HepG2 (cell line): ENCODE measurements at regions not wholly inside any gene's neighbourhood (a gene's known extent, or its start where the extent isn't known, plus 50 kb on each side); places are given as distances from the start of the nearest gene placed in this dataset.

Experiments
- ATAC-seq: fragments of 200-7000 bp; cut with Tn5 transposase; 3 replicates; pipeline ENCODE4 v1.9.1; 2020; ENCODE audit warnings: mild to moderate bottlenecking, moderate library complexity
- BruUV-seq: library from RNA; stranded (reverse); fragments of 400-500 nt; replicated peaks from 2 replicates; lab custom pipeline; 2021; lab: Mats Ljungman, UMichigan
- CTCF ChIA-PET: fragments of 300-600 bp; formaldehyde crosslinking; extraction: SDS; loops from one replicate; lab custom pipeline; 2021; ENCODE audit warnings: low total read pairs, inconsistent platforms, low intra/inter-chr PET ratio; lab: Yijun Ruan, JAX
- POLR2A ChIA-PET: fragments of 350-600 bp; sonication (Branson Sonifier 250); formaldehyde crosslinking; loops from one replicate; lab custom pipeline; 2020; ENCODE audit warnings: antibody characterized with exemption, inconsistent platforms; lab: Yijun Ruan, JAX
- DNase-seq: peaks from one replicate; pipeline ENCODE4 v3.0.0-alpha.2; 2015; ENCODE audit warnings: low spot score
- FAIRE-seq: peaks from 3 replicates; lab custom pipeline; 2011; peaks lifted over from hg19 to GRCh38; lab: Jason Lieb, UNC
- H2AFZ ChIP-seq: one replicate; pipeline ENCODE4 v1.6.1; 2011; ENCODE audit warnings: low read length, inconsistent platforms
- H3K27ac ChIP-seq: fragments of 300-600 bp; 3 replicates; pipeline ENCODE4 v1.8.0; 2011; ENCODE audit warnings: mixed run types, mild to moderate bottlenecking, mixed read lengths, low read length, inconsistent platforms; ENCODE audit not compliant: insufficient read depth; ENCODE audit errors: extremely low read length
- H3K27me3 ChIP-seq, 2 experiments: fragments of 200-600 bp in 1 of 2; 2 replicates in 1 of 2; 3 replicates in 1 of 2; pipeline versions ENCODE4 v1.6.0 to v1.8.0; 2011; ENCODE audit warnings: low read length in 2 of 2, mild to moderate bottlenecking in 2 of 2, moderate library complexity in 2 of 2, inconsistent platforms in 1 of 2; ENCODE audit not compliant: insufficient read depth in 2 of 2, control insufficient read depth in 1 of 2
- H3K36me3 ChIP-seq, 2 experiments: fragments of 200-600 bp in 1 of 2; replicated peaks in 1 of 2; 2 replicates in 1 of 2; 3 replicates in 1 of 2; pipeline versions ENCODE4 v1.5.1 to v1.8.0; 2011; ENCODE audit warnings: low read length in 2 of 2, inconsistent platforms in 1 of 2; ENCODE audit not compliant: insufficient read depth in 2 of 2, control insufficient read depth in 1 of 2
- H3K4me1 ChIP-seq: 2 replicates; pipeline ENCODE4 v1.5.1; 2012; ENCODE audit warnings: low read length, inconsistent platforms; ENCODE audit not compliant: insufficient read depth
- H3K4me2 ChIP-seq: 2 replicates; pipeline ENCODE4 v1.6.0; 2011; ENCODE audit warnings: low read depth, low read length, inconsistent platforms
- H3K4me3 ChIP-seq, 3 experiments: fragments of 200-600 bp in 1 of 3; sonication (generic), shearing (Covaris generic) in 1 of 3; replicated peaks in 1 of 3; 2 replicates each; pipeline ENCODE4 v1.5.1; 2011 to 2016; ENCODE audit warnings: low read length in 3 of 3, inconsistent platforms in 2 of 3, low read depth in 2 of 3, mild to moderate bottlenecking in 2 of 3, control low read depth in 1 of 3, mixed read lengths in 1 of 3; ENCODE audit not compliant: insufficient read depth in 1 of 3
- H3K79me2 ChIP-seq: one replicate; pipeline ENCODE4 v1.6.1; 2011; ENCODE audit warnings: low read length, inconsistent platforms; ENCODE audit not compliant: insufficient read depth
- H3K9ac ChIP-seq: 2 replicates; pipeline ENCODE4 v1.6.0; 2011; ENCODE audit warnings: mild to moderate bottlenecking, low read depth, low read length, inconsistent platforms; ENCODE audit not compliant: insufficient read depth
- H3K9me3 ChIP-seq: 2 replicates; pipeline ENCODE4 v1.5.1; 2012; ENCODE audit warnings: mild to moderate bottlenecking, low read length
- H4K20me1 ChIP-seq: 2 replicates; pipeline ENCODE4 v1.6.0; 2011; ENCODE audit warnings: inconsistent platforms, mild to moderate bottlenecking, low read length, moderate library complexity; ENCODE audit not compliant: insufficient read depth
- AHDC1 ChIP-seq: sonication (generic); formaldehyde crosslinking; IDR thresholded peaks from 2 replicates; pipeline ENCODE4 v1.5.1; 2020; ENCODE audit warnings: mild to moderate bottlenecking, missing genetic modification reagents, borderline replicate concordance
- CHCHD3 ChIP-seq: sonication (generic); formaldehyde crosslinking; IDR thresholded peaks from 2 replicates; pipeline ENCODE4 v1.8.0; 2022; ENCODE audit warnings: mild to moderate bottlenecking, missing genetic modification reagents, moderate library complexity
- DMTF1 ChIP-seq: sonication (generic); formaldehyde crosslinking; IDR thresholded peaks from 2 replicates; pipeline ENCODE4 v1.4.0; 2020; ENCODE audit warnings: mild to moderate bottlenecking, missing genetic modification reagents
- MEF2D ChIP-seq: sonication (generic); formaldehyde crosslinking; IDR thresholded peaks from 2 replicates; pipeline ENCODE4 v1.5.1; 2020; ENCODE audit warnings: mild to moderate bottlenecking, missing genetic modification reagents
- MXD3 ChIP-seq: IDR thresholded peaks from 2 replicates; pipeline ENCODE4 v1.6.1; 2016; ENCODE audit warnings: mild to moderate bottlenecking, missing biosample characterization, missing genetic modification reagents
- RXRA ChIP-seq: sonication (generic); formaldehyde crosslinking; IDR thresholded peaks from 2 replicates; pipeline ENCODE4 v1.5.1; 2020; ENCODE audit warnings: missing genetic modification reagents
- STAT5B ChIP-seq: sonication (generic); formaldehyde crosslinking; IDR thresholded peaks from 2 replicates; pipeline ENCODE4 v1.4.0; 2020; ENCODE audit warnings: missing genetic modification reagents
- ZNF234 ChIP-seq: sonication (generic); formaldehyde crosslinking; conservative IDR thresholded peaks from 2 replicates; pipeline ENCODE4 v1.5.1; 2020; ENCODE audit warnings: mild to moderate bottlenecking, missing genetic modification reagents
- ZNF543 ChIP-seq: sonication (generic); formaldehyde crosslinking; IDR thresholded peaks from 2 replicates; pipeline ENCODE4 v1.4.0; 2020; ENCODE audit warnings: mild to moderate bottlenecking, missing genetic modification reagents
- ZNF737 ChIP-seq: sonication (generic); formaldehyde crosslinking; IDR thresholded peaks from 2 replicates; pipeline ENCODE4 v1.5.0; 2020; ENCODE audit warnings: missing genetic modification reagents, mild to moderate bottlenecking, borderline replicate concordance
- WGBS: methylation state at CpG from one replicate; pipeline ENCODE4 v1.1.6; 2017; ENCODE audit warnings: low lambda C conversion rate; 5-methylcytosine and 5-hydroxymethylcytosine counted together
- in situ Hi-C: cut with HindIII; loops from 2 replicates; pipeline ENCODE4 v1.10.0; 2017; ENCODE audit warnings: low pct_unique_long_range_greater_than_20kb; ENCODE audit not compliant: extremely low pct_ligation_motif_present
- intact Hi-C: fragments of 100-400 bp; cut with micrococcal nuclease; formaldehyde crosslinking; loops from one replicate; pipeline ENCODE4 v1.10.0; 2022; ENCODE audit not compliant: unreplicated experiment

- TF ChIP-seq MEF2D (CRISPR knock-in tag) = no peak
- no peak for TF ChIP-seq ZNF737 (CRISPR knock-in tag)
- TF ChIP-seq AHDC1 = no peak
Observed at GRCh38 chr18:44536046-44536445, 144.6 kb upstream of the SETBP1 start (continued).

GRCh38 chr18:44536619-44537018 is 144.1 kb upstream of the SETBP1 start:
- Histone ChIP-seq H3K4me2 (no peak overlapping the region), H3K36me3 (no peaks in the 10 kb centered on the region), H3K4me1 (no peaks in the 10 kb centered on the region), H3K27me3 (no peaks in the 10 kb centered on the region), H3K79me2 (no peaks in the 10 kb centered on the region), H3K9ac (no peak overlapping the region), H3K27ac (no peak overlapping the region), H3K4me3 (no peak overlapping the region), H2AFZ (no peak overlapping the region), H3K9me3 (peaks cover 19% of the 10 kb centered on the region), H4K20me1 (no peaks in the 10 kb centered on the region)
- no peak for TF ChIP-seq STAT5B
- no peak for TF ChIP-seq CHCHD3 (CRISPR knock-in tag)
- TF ChIP-seq DMTF1 (CRISPR knock-in tag) = no peak
- TF ChIP-seq ZNF543 (CRISPR knock-in tag) = no peak
- no peak for TF ChIP-seq ZNF234 (CRISPR knock-in tag)
- no peak for TF ChIP-seq MXD3 (CRISPR knock-in tag)
- TF ChIP-seq RXRA (CRISPR knock-in tag) = no peak
- POLR2A ChIA-PET = no interaction called here
- in situ Hi-C loops (no loop called here), intact Hi-C loops (no loop called here)
- BruUV-seq = no TSS peak
- no peak for FAIRE-seq
- CTCF ChIA-PET = no interaction called here
- ATAC-seq = no peak
- WGBS = 0% methylated on average over 1 of the region's 1 CpG
- no peak for DNase-seq
